Erythroblast (primary cell): ENCODE measurements at regions not wholly inside any gene's neighbourhood (a gene's known extent, or its start where the extent isn't known, plus 50 kb on each side); places are given as distances from the start of the nearest gene placed in this dataset.

Experiments
- GATA1 ChIP-seq: IDR thresholded peaks from 2 replicates; pipeline ENCODE4 v1.6.1; 2011; ENCODE audit warnings: low read depth, mild to moderate bottlenecking, control low read depth, low read length, moderate library complexity
- POLR2A ChIP-seq: IDR thresholded peaks from 2 replicates; pipeline ENCODE4 v1.6.1; 2011; ENCODE audit warnings: mild to moderate bottlenecking, low read length

DNA sequence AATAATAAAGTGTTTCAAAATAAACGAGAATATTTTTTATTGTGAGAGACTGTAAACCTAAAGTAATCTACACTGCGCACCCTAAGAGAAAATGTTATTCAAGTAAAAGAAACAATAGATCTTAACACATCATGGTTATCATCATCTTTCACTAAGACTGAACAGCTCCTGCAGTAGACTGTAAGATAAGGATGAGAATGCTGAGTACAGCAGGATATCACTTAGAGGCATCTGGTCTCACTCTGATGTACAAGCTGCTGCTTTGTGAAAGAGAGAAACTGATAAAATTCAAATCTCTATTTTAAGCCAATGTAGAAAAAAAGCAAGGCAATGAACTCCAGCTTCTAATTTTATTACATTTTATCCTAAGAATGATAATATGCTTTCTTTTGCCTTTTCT lies 261.7 kb upstream of the HTR2A start:
- TF ChIP-seq POLR2A (no peak), GATA1 (no peak)
